GM21529 (cell line): ENCODE measurements at regions not wholly inside any gene's neighbourhood (a gene's known extent, or its start where the extent isn't known, plus 50 kb on each side); places are given as distances from the start of the nearest gene placed in this dataset.
"Not testable (repeated sequence)": the region's sequence is repeated elsewhere in the genome, so short reads cannot be mapped to it uniquely, and the experiment has no call there.

ENCODE experiments used
- ATAC-seq: cut with Tn5 transposase; IDR thresholded peaks from one replicate; pipeline ENCODE4 v1.9.1; 2021; ENCODE audit not compliant: unreplicated experiment

GRCh38 chr2:145555360-145555759, 1035.4 kb upstream of the ZEB2 start:
- no peak for ATAC-seq

DNA sequence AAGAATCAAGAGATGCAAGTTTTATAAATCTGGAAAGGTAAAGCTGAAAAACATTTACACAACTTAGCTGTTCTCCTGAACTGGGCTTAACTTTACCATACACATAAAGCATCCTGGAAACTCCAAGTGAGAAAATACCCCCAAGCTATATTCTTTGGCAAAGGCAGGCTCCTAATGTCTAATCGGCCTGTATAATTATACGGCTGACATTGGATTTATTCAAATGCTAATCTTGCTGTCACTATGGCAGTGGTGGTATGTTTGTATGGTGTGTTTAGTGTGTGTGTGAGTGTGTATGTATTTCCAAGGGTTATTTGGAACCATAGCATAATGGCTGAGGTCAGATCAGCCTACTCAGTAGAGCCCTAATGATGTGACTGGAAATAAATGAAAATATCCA, 1031.8 kb upstream of the ZEB2 start:
- no peak for ATAC-seq

GRCh38 chr2:145548479-145548878, 1028.6 kb upstream of the ZEB2 start:
- no peak for ATAC-seq

DNA sequence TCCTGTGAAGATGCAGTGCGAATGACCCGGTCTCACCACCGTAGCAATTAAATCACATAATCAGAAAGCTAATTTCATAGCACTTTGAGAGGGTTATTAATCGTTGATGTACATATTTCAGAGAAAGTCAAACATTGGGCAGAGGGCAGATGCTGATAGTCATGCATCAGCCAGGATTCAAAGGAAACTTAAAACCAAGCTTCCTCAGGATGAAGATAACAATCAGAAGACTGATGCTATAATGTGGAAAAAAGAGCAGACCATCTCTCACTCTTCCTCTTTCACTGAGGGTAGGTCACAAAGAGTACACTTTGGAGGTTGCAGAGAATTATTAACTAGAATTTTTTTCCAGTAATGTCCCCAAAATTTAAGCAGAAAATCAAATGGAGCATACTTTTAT, 1027.7 kb upstream of the ZEB2 start:
- no peak for ATAC-seq

DNA sequence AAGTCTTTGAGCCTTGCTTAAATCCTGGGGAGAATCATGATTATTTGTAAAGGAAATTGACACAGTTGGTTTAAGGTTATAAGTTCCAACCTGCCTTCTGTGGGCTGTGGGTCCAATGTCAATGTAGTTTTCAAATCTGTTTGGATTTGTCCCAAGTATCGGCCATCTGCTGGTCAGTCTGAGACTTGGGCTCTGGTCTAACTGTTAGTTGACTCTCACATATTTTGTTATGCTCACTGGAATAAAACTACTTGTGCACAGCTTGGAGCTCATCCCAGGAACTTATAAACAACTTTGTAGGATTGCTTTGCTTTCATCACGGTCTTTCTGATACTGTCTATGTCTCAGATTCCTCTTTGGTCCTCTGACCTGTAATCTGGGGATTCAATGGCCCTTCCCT, 1026.2 kb upstream of the ZEB2 start:
- ATAC-seq: no peak

- ATAC-seq: no peak
Measured at GRCh38 chr2:145543856-145544255, 1023.9 kb upstream of the ZEB2 start.

DNA sequence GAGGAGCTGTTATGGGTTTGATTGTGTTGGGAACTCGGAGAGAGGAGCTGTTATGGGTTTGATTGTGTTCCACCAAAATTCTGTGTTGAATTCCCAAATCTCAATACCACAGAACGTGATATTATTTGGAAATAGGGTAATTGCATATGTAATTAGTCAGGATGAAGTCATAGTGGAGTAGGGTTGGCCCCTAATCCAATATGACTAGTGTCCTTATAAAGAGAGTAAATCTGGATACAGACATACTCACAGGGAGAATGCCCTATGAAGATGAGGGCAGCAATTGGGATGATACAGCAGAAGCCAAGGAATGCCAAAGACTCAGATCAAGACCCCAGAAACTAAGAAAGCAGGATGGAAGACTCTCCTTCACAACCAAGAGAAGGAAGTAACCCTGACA, 1023.2 kb upstream of the ZEB2 start:
- ATAC-seq: no peak

GRCh38 chr2:145541028-145541427, 1021.1 kb upstream of the ZEB2 start:
- no peak for ATAC-seq

DNA sequence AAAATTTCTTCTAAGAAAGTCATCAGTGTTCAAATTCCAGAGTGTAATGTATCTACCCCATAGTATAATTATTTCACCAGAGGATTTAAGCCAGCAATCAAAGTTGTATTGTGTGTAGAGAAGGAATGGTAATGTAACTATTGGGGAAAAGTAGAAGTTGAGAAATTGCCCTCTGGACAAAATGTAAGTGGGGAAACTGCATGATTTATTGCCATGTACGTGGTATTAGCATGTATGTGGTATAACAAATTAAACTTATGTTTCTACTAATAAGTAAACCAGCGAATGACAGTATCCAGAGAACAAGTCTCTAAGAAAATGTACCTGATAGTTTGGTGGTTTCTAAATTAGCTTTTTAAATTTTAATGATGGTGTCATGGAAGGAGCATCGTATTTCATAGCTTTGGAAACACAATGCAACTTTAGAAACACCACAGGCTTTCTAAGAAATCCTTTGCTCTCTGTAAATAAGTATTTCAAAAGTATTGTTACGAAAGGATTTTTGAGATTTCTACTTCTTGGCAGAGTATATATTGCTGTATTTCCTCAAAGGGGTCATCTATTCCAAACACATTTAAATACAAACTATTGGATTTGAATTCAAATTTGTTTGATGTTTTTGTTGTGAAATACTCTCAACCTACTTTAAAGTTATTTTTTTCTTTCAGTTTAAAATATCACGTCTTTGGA, 1018.9 kb upstream of the ZEB2 start:
- no peak for ATAC-seq

- ATAC-seq: no peak
Measured at GRCh38 chr2:145530653-145531052, 1010.7 kb upstream of the ZEB2 start.

- ATAC-seq: no peak
Measured at GRCh38 chr2:145524836-145525235, 1004.9 kb upstream of the ZEB2 start.

GRCh38 chr2:145524303-145524702, 1004.4 kb upstream of the ZEB2 start:
- ATAC-seq: no peak

- not testable (repeated sequence) for ATAC-seq
Measured at GRCh38 chr2:145519254-145519653, 999.3 kb upstream of the ZEB2 start.

- no peak for ATAC-seq
Measured at GRCh38 chr2:145511946-145512345, 992.0 kb upstream of the ZEB2 start.

GRCh38 chr2:145503511-145503910, 983.6 kb upstream of the ZEB2 start:
- ATAC-seq: no peak

GRCh38 chr2:145501920-145502319, 982.0 kb upstream of the ZEB2 start:
- no peak for ATAC-seq

DNA sequence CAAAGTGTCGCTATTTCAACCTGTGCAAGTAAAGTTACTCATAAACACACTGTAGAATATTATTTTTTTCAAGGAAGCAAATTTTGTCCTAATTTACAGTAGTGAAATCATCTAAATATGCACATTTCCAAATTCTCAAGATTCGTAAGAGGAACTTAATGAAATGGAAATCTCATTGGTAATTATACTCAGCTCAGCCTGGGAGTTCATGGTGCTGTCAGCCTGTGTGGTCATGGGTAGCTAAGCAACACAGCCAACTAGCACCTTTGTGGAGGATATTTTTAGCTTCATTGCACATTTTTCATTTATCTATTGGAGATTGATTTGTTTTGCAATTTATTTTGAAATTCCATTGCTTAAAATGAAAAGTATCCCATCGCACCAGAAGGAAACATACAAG, 975.7 kb upstream of the ZEB2 start:
- no peak for ATAC-seq

DNA sequence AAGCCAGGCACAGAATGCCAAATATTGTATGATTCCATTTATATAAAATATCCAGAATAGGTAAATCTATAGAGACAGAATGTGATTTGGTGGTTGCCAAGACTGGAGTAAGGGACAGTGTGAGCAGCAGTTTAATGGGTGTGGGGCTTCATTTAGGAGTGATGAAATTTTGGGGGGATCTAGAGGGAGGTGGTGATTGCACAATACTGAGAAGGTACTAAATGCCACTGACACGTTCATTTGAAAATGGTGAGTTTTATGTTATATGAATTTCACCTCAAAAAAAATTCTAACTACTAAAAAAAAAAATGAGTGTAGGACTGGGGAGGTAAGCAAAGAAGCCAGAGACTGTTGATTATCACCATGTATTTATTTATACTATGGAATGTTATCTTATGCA, 974.5 kb upstream of the ZEB2 start:
- no peak for ATAC-seq

GRCh38 chr2:145488571-145488970, 968.7 kb upstream of the ZEB2 start:
- ATAC-seq: no peak

DNA sequence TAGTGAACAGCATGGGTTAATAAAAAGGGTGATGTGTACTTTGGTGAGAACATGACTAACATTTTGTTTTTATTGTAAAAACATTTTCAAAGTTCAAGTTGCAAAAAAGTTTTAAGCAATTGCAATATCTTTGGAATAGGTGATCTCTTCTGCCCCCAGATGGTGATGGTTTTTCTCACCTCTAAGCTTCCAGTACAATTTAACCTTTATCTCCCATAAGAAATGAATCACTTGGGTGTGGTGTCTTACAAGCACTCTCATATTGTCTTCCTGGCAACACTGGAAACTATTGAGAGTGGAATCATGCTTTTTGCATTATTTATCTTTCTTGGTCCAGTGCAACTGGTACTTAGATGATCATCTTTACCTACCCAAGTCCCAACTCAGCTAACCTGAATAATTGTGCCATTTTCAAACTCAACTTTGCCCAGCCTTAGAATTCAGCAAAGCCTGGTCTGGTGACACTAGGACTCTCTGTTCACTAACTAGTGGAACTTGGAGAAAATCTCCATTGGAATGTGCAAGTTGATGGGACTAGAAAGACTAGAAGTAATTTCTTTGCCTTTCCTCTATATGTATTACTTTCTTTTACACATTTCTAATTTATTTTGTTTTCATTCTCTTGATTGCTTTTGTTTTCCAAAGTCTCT, 964.7 kb upstream of the ZEB2 start:
- no peak for ATAC-seq

- no peak for ATAC-seq
Measured at GRCh38 chr2:145483854-145484253, 963.9 kb upstream of the ZEB2 start.

- no peak for ATAC-seq
Measured at GRCh38 chr2:145481334-145481922, 961.5 kb upstream of the ZEB2 start.

DNA sequence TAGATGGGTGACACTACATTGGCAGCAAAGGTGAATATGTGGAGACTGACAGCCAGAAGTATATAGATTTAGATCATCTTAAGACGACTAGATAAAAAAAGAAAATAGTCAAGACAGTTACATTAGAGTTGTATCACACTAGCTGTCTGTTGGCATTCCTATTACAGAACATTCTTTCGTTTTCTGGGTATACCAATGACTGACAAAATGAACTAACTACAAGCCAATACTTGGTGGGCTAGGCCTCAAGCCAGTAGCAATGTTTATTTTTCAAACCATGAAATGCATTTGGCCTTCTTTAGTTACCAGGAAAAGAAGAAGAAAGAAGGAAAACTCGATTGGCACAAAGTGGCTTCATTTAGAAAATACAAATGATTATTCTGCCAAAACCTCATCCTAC, 944.9 kb upstream of the ZEB2 start:
- no peak for ATAC-seq
